HG03354 (cell line): ENCODE measurements at regions not wholly inside any gene's neighbourhood (a gene's known extent, or its start where the extent isn't known, plus 50 kb on each side); places are given as distances from the start of the nearest gene placed in this dataset.
A peak's percentile ranks its signal among the peaks of the same experiment; 100 is the strongest.

Experiments
- ATAC-seq: cut with Tn5 transposase; IDR thresholded peaks from one replicate; pipeline ENCODE4 v1.9.1; 2021; ENCODE audit warnings: mild to moderate bottlenecking; ENCODE audit not compliant: unreplicated experiment, poor library complexity, severe bottlenecking

- no peak for ATAC-seq
Measured at GRCh38 chrX:96311366-96311765, 373.3 kb upstream of the DIAPH2 start.

GRCh38 chrX:96314985-96315384 lies 369.7 kb upstream of the DIAPH2 start:
- ATAC-seq: no peak

- ATAC-seq: no peak
Measured at GRCh38 chrX:96361844-96362243, 322.8 kb upstream of the DIAPH2 start.

GRCh38 chrX:96372313-96373046 lies 312.2 kb upstream of the DIAPH2 start:
- ATAC-seq: peak; percentile 78

GRCh38 chrX:96373047-96373355 lies 311.6 kb upstream of the DIAPH2 start:
- ATAC-seq: peak; percentile 28

GRCh38 chrX:96376266-96376665 lies 308.4 kb upstream of the DIAPH2 start:
- ATAC-seq: no peak

- no peak for ATAC-seq
Measured at GRCh38 chrX:96379951-96380350, 304.7 kb upstream of the DIAPH2 start.

GRCh38 chrX:96382018-96382417 lies 302.6 kb upstream of the DIAPH2 start:
- ATAC-seq: no peak

- no peak for ATAC-seq
Measured at GRCh38 chrX:96383428-96383827, 301.2 kb upstream of the DIAPH2 start.

GRCh38 chrX:96386325-96386724 lies 298.3 kb upstream of the DIAPH2 start:
- ATAC-seq: no peak

GRCh38 chrX:96386981-96387380 lies 297.7 kb upstream of the DIAPH2 start:
- no peak for ATAC-seq

GRCh38 chrX:96387801-96388200 lies 296.8 kb upstream of the DIAPH2 start:
- ATAC-seq: no peak

GRCh38 chrX:96389281-96390047 lies 295.2 kb upstream of the DIAPH2 start:
- no peak for ATAC-seq

- no peak for ATAC-seq
Measured at GRCh38 chrX:96394598-96394997, 290.0 kb upstream of the DIAPH2 start.

- ATAC-seq: no peak
Measured at GRCh38 chrX:96403446-96403845, 281.2 kb upstream of the DIAPH2 start.

- ATAC-seq: no peak
Measured at GRCh38 chrX:96405842-96406241, 278.8 kb upstream of the DIAPH2 start.

- no peak for ATAC-seq
Measured at GRCh38 chrX:96407072-96407471, 277.6 kb upstream of the DIAPH2 start.

- ATAC-seq: no peak
Measured at GRCh38 chrX:96407501-96407900, 277.1 kb upstream of the DIAPH2 start.

GRCh38 chrX:96407981-96408380 lies 276.7 kb upstream of the DIAPH2 start:
- no peak for ATAC-seq

GRCh38 chrX:96410927-96411326 lies 273.7 kb upstream of the DIAPH2 start:
- no peak for ATAC-seq

- no peak for ATAC-seq
Measured at GRCh38 chrX:96417695-96418094, 266.9 kb upstream of the DIAPH2 start.
